HepG2 (cell line): ENCODE measurements at regions not wholly inside any gene's neighbourhood (a gene's known extent, or its start where the extent isn't known, plus 50 kb on each side); places are given as distances from the start of the nearest gene placed in this dataset.

Experiments used
- CBX1 ChIP-seq: IDR thresholded peaks from one replicate; pipeline ENCODE4 v1.6.1; 2016; ENCODE audit warnings: antibody characterized with exemption, low read depth
- CHD2 ChIP-seq: IDR thresholded peaks from 2 replicates; pipeline ENCODE4 v1.6.1; 2011; ENCODE audit warnings: low read depth, low read length, improper control_type of control experiment
- CTCF ChIP-seq: sonication (generic); formaldehyde crosslinking; IDR thresholded peaks from 2 replicates; pipeline ENCODE4 v1.5.0; 2020; ENCODE audit warnings: mild to moderate bottlenecking, missing genetic modification reagents, moderate library complexity
- PAF1 ChIP-seq: IDR thresholded peaks from 2 replicates; pipeline ENCODE4 v1.6.1; 2016; ENCODE audit warnings: missing genetic modification reagents, missing compliant biosample characterization
- RFX3 ChIP-seq: IDR thresholded peaks from 2 replicates; pipeline ENCODE4 v1.6.1; 2016; ENCODE audit warnings: missing biosample characterization, missing genetic modification reagents
- RFX5 ChIP-seq: IDR thresholded peaks from 2 replicates; pipeline ENCODE4 v1.6.1; 2011; ENCODE audit warnings: low read depth, low read length, improper control_type of control experiment
- TFAP4 ChIP-seq: sonication (generic); IDR thresholded peaks from 2 replicates; pipeline ENCODE4 v1.6.1; 2016; ENCODE audit warnings: low read depth, borderline replicate concordance
- ZNF724P ChIP-seq: sonication (generic); formaldehyde crosslinking; IDR thresholded peaks from 2 replicates; pipeline ENCODE4 v1.8.0; 2022; ENCODE audit warnings: missing genetic modification reagents, borderline replicate concordance
- ZNF781 ChIP-seq: sonication (generic); formaldehyde crosslinking; IDR thresholded peaks from 2 replicates; pipeline ENCODE4 v1.5.1; 2020; ENCODE audit warnings: borderline replicate concordance, mild to moderate bottlenecking, missing genetic modification reagents; ENCODE audit errors: not compliant biosample characterization

GRCh38 chr7:40944981-40945585 lies 757.8 kb downstream of the INHBA start:
- TF ChIP-seq CHD2 (no peak), TFAP4 (no peak), ZNF781 (CRISPR knock-in tag) (no peak), CBX1 (no peak), CTCF (CRISPR knock-in tag) (no peak), RFX3 (CRISPR knock-in tag) (no peak), RFX5 (no peak), PAF1 (no peak), ZNF724P (no peak)
